PFSK-1 (cell line): ENCODE measurements at regions not wholly inside any gene's neighbourhood (a gene's known extent, or its start where the extent isn't known, plus 50 kb on each side); places are given as distances from the start of the nearest gene placed in this dataset.

Experiments used
- POLR2AphosphoS5 ChIP-seq: IDR thresholded peaks from 2 replicates; pipeline ENCODE4 v1.6.1; 2012; ENCODE audit warnings: low read depth, mild to moderate bottlenecking, control low read depth, low read length, moderate library complexity
- SIN3A ChIP-seq: IDR thresholded peaks from 2 replicates; pipeline ENCODE4 v1.6.1; 2012; ENCODE audit warnings: mild to moderate bottlenecking, low read length, moderate library complexity, borderline replicate concordance; ENCODE audit not compliant: insufficient read depth

DNA sequence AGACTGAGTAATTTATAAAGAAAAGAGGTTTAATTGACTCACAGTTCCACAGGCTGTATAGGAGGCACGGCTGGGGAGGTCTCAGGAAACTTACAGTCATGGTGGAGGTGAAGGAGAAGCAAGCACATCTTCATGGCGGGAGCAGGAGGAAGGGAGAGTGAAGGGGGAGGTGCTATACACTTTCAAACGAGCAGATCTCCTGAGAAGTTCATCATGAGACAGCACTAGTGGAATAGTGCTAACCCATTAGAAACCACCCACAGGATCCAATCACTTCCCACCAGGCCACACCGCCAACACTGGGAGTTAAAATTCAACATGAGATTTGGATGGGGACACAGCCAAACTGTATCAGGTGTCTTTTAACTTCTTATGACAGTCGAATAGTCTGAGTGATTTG, 1459.3 kb upstream of the ACO1 start:
- no peak for TF ChIP-seq SIN3A
- no peak for TF ChIP-seq POLR2AphosphoS5
